ENCODE measurements at regions not wholly inside any gene's neighbourhood (a gene's known extent, or its start where the extent isn't known, plus 50 kb on each side); places are given as distances from the start of the nearest gene placed in this dataset.

- Histone ChIP-seq H3K27ac (ENCODE audit: low read depth, low read length) (no peak overlapping the region), H3K36me3 (ENCODE audit: control insufficient read depth in 3 of 3, insufficient read depth in 3 of 3, low read length in 3 of 3) (no peaks in the 10 kb centered on the region), H3K4me3 (ENCODE audit: low read length in 3 of 3) (no peak overlapping the region), H3K27me3 (ENCODE audit: control insufficient read depth in 3 of 3, insufficient read depth in 3 of 3, low read length in 3 of 3) (peaks cover 0 to 2% (median 0%) of the 10 kb centered on the region in 3 donors), H3K4me1 (ENCODE audit: control insufficient read depth in 3 of 3, insufficient read depth in 3 of 3, low read length in 3 of 3) (no peaks in the 10 kb centered on the region), H3K9me3 (ENCODE audit: control insufficient read depth in 3 of 3, low read length in 3 of 3) (no peaks in the 10 kb centered on the region), H3K9ac (ENCODE audit: low read depth in 1 of 3, low read length in 3 of 3) (no peak overlapping the region)
Measured at GRCh38 chr11:28702871-28703270, 594.7 kb downstream of the METTL15 start.

GRCh38 chr11:28702450-28702790 lies 594.2 kb downstream of the METTL15 start:
- Histone ChIP-seq H3K9ac (ENCODE audit: low read depth in 1 of 3, low read length in 3 of 3) (no peak overlapping the region), H3K4me3 (ENCODE audit: low read length in 3 of 3) (no peak overlapping the region), H3K27ac (ENCODE audit: low read depth, low read length) (no peak overlapping the region), H3K27me3 (ENCODE audit: control insufficient read depth in 3 of 3, insufficient read depth in 3 of 3, low read length in 3 of 3) (peaks cover 0 to 2% (median 0%) of the 10 kb centered on the region in 3 donors), H3K9me3 (ENCODE audit: control insufficient read depth in 3 of 3, low read length in 3 of 3) (no peaks in the 10 kb centered on the region), H3K4me1 (ENCODE audit: control insufficient read depth in 3 of 3, insufficient read depth in 3 of 3, low read length in 3 of 3) (no peaks in the 10 kb centered on the region), H3K36me3 (ENCODE audit: control insufficient read depth in 3 of 3, insufficient read depth in 3 of 3, low read length in 3 of 3) (no peaks in the 10 kb centered on the region)

- no peak overlapping the region for H3K4me3 ChIP-seq (ENCODE audit: low read length in 3 of 3)
- H3K27ac ChIP-seq (ENCODE audit: low read depth, low read length) = no peak overlapping the region
- H3K36me3 ChIP-seq (ENCODE audit: control insufficient read depth in 3 of 3, insufficient read depth in 3 of 3, low read length in 3 of 3) = no peaks in the 10 kb centered on the region
- no peak overlapping the region for H3K9ac ChIP-seq (ENCODE audit: low read depth in 1 of 3, low read length in 3 of 3)
- H3K9me3 ChIP-seq (ENCODE audit: control insufficient read depth in 3 of 3, low read length in 3 of 3) = no peaks in the 10 kb centered on the region
- peaks cover 0 to 2% (median 0%) of the 10 kb centered on the region in 3 donors for H3K27me3 ChIP-seq (ENCODE audit: control insufficient read depth in 3 of 3, insufficient read depth in 3 of 3, low read length in 3 of 3)
- H3K4me1 ChIP-seq (ENCODE audit: control insufficient read depth in 3 of 3, insufficient read depth in 3 of 3, low read length in 3 of 3) = no peaks in the 10 kb centered on the region
Measured at GRCh38 chr11:28701760-28702449, 593.7 kb downstream of the METTL15 start.

GRCh38 chr11:28699701-28700100 lies 591.5 kb downstream of the METTL15 start:
- Histone ChIP-seq H3K27ac (ENCODE audit: low read depth, low read length) (no peak overlapping the region), H3K27me3 (ENCODE audit: control insufficient read depth in 3 of 3, insufficient read depth in 3 of 3, low read length in 3 of 3) (peaks cover 0 to 2% (median 0%) of the 10 kb centered on the region in 3 donors), H3K4me1 (ENCODE audit: control insufficient read depth in 3 of 3, insufficient read depth in 3 of 3, low read length in 3 of 3) (no peaks in the 10 kb centered on the region), H3K4me3 (ENCODE audit: low read length in 3 of 3) (no peak overlapping the region), H3K36me3 (ENCODE audit: control insufficient read depth in 3 of 3, insufficient read depth in 3 of 3, low read length in 3 of 3) (no peaks in the 10 kb centered on the region), H3K9ac (ENCODE audit: low read depth in 1 of 3, low read length in 3 of 3) (no peak overlapping the region), H3K9me3 (ENCODE audit: control insufficient read depth in 3 of 3, low read length in 3 of 3) (no peaks in the 10 kb centered on the region)

GRCh38 chr11:28697920-28698827 lies 590.0 kb downstream of the METTL15 start:
- H3K27me3 ChIP-seq (ENCODE audit: control insufficient read depth in 3 of 3, insufficient read depth in 3 of 3, low read length in 3 of 3) = peaks cover 0 to 2% (median 0%) of the 10 kb centered on the region in 3 donors
- H3K4me1 ChIP-seq (ENCODE audit: control insufficient read depth in 3 of 3, insufficient read depth in 3 of 3, low read length in 3 of 3) = no peaks in the 10 kb centered on the region
- H3K9me3 ChIP-seq (ENCODE audit: control insufficient read depth in 3 of 3, low read length in 3 of 3) = no peaks in the 10 kb centered on the region
- H3K36me3 ChIP-seq (ENCODE audit: control insufficient read depth in 3 of 3, insufficient read depth in 3 of 3, low read length in 3 of 3) = no peaks in the 10 kb centered on the region
- no peak overlapping the region for H3K9ac ChIP-seq (ENCODE audit: low read depth in 1 of 3, low read length in 3 of 3)
- no peak overlapping the region for H3K27ac ChIP-seq (ENCODE audit: low read depth, low read length)
- H3K4me3 ChIP-seq (ENCODE audit: low read length in 3 of 3) = no peak overlapping the region

- no peaks in the 10 kb centered on the region for H3K36me3 ChIP-seq (ENCODE audit: control insufficient read depth in 3 of 3, insufficient read depth in 3 of 3, low read length in 3 of 3)
- H3K9me3 ChIP-seq (ENCODE audit: control insufficient read depth in 3 of 3, low read length in 3 of 3) = no peaks in the 10 kb centered on the region
- H3K9ac ChIP-seq (ENCODE audit: low read depth in 1 of 3, low read length in 3 of 3) = no peak overlapping the region
- H3K27me3 ChIP-seq (ENCODE audit: control insufficient read depth in 3 of 3, insufficient read depth in 3 of 3, low read length in 3 of 3) = peaks cover 0 to 2% (median 0%) of the 10 kb centered on the region in 3 donors
- H3K27ac ChIP-seq (ENCODE audit: low read depth, low read length) = no peak overlapping the region
- no peak overlapping the region for H3K4me3 ChIP-seq (ENCODE audit: low read length in 3 of 3)
- H3K4me1 ChIP-seq (ENCODE audit: control insufficient read depth in 3 of 3, insufficient read depth in 3 of 3, low read length in 3 of 3) = no peaks in the 10 kb centered on the region
Measured at GRCh38 chr11:28696591-28696990, 588.4 kb downstream of the METTL15 start.

GRCh38 chr11:28690746-28691145 lies 582.6 kb downstream of the METTL15 start:
- H3K9ac ChIP-seq (ENCODE audit: low read depth in 1 of 3, low read length in 3 of 3) = no peak overlapping the region
- H3K27ac ChIP-seq (ENCODE audit: low read depth, low read length) = no peak overlapping the region

GRCh38 chr11:28684011-28684586 lies 575.9 kb downstream of the METTL15 start:
- Histone ChIP-seq H3K4me3 (ENCODE audit: low read length in 3 of 3) (no peak overlapping the region), H3K4me1 (ENCODE audit: control insufficient read depth in 3 of 3, insufficient read depth in 3 of 3, low read length in 3 of 3) (no peaks in the 10 kb centered on the region), H3K9me3 (ENCODE audit: control insufficient read depth in 3 of 3, low read length in 3 of 3) (no peaks in the 10 kb centered on the region), H3K9ac (ENCODE audit: low read depth in 1 of 3, low read length in 3 of 3) (no peak overlapping the region), H3K36me3 (ENCODE audit: control insufficient read depth in 3 of 3, insufficient read depth in 3 of 3, low read length in 3 of 3) (no peaks in the 10 kb centered on the region), H3K27me3 (ENCODE audit: control insufficient read depth in 3 of 3, insufficient read depth in 3 of 3, low read length in 3 of 3) (no peaks in the 10 kb centered on the region), H3K27ac (ENCODE audit: low read depth, low read length) (no peak overlapping the region)

More at GRCh38 chr11:28690746-28691145, 582.6 kb downstream of the METTL15 start:
- Histone ChIP-seq H3K27me3 (ENCODE audit: control insufficient read depth in 3 of 3, insufficient read depth in 3 of 3, low read length in 3 of 3) (no peaks in the 10 kb centered on the region), H3K4me3 (ENCODE audit: low read length in 3 of 3) (no peak overlapping the region), H3K36me3 (ENCODE audit: control insufficient read depth in 3 of 3, insufficient read depth in 3 of 3, low read length in 3 of 3) (no peaks in the 10 kb centered on the region), H3K9me3 (ENCODE audit: control insufficient read depth in 3 of 3, low read length in 3 of 3) (no peaks in the 10 kb centered on the region), H3K4me1 (ENCODE audit: control insufficient read depth in 3 of 3, insufficient read depth in 3 of 3, low read length in 3 of 3) (no peaks in the 10 kb centered on the region)

GRCh38 chr11:28679795-28680468 lies 571.7 kb downstream of the METTL15 start:
- Histone ChIP-seq H3K9ac (ENCODE audit: low read depth in 1 of 3, low read length in 3 of 3) (no peak overlapping the region), H3K36me3 (ENCODE audit: control insufficient read depth in 3 of 3, insufficient read depth in 3 of 3, low read length in 3 of 3) (no peaks in the 10 kb centered on the region), H3K4me1 (ENCODE audit: control insufficient read depth in 3 of 3, insufficient read depth in 3 of 3, low read length in 3 of 3) (no peaks in the 10 kb centered on the region), H3K27ac (ENCODE audit: low read depth, low read length) (no peak overlapping the region), H3K9me3 (ENCODE audit: control insufficient read depth in 3 of 3, low read length in 3 of 3) (no peaks in the 10 kb centered on the region), H3K27me3 (ENCODE audit: control insufficient read depth in 3 of 3, insufficient read depth in 3 of 3, low read length in 3 of 3) (no peaks in the 10 kb centered on the region), H3K4me3 (ENCODE audit: low read length in 3 of 3) (no peak overlapping the region)
